ENCODE measurements at regions not wholly inside any gene's neighbourhood (a gene's known extent, or its start where the extent isn't known, plus 50 kb on each side); places are given as distances from the start of the nearest gene placed in this dataset.
"Not testable (repeated sequence)": the region's sequence is repeated elsewhere in the genome, so short reads cannot be mapped to it uniquely, and the experiment has no call there.

- not testable (repeated sequence) for H3K27ac ChIP-seq; DNase-seq (ENCODE audit: low read depth in 1 of 2, low spot score in 2 of 2); H3K9me3 ChIP-seq (replicated peaks); H3K4me1 ChIP-seq (replicated peaks); H3K4me3 ChIP-seq; H3K27me3 ChIP-seq (replicated peaks); H3K36me3 ChIP-seq
These were observed 111.6 kb upstream of the TPTE start for GRCh38 chr21:10409786-10410185.

GRCh38 chr21:10410354-10410929 lies 110.9 kb upstream of the TPTE start:
- not testable (repeated sequence) for H3K4me3 ChIP-seq; H3K9me3 ChIP-seq (replicated peaks); H3K27me3 ChIP-seq (replicated peaks); H3K4me1 ChIP-seq (replicated peaks); DNase-seq (ENCODE audit: low read depth in 1 of 2, low spot score in 2 of 2); H3K36me3 ChIP-seq; H3K27ac ChIP-seq

- H3K4me3 ChIP-seq; DNase-seq (ENCODE audit: low read depth in 1 of 2, low spot score in 2 of 2); H3K4me1 ChIP-seq (replicated peaks); H3K9me3 ChIP-seq (replicated peaks); H3K27me3 ChIP-seq (replicated peaks); H3K27ac ChIP-seq; H3K36me3 ChIP-seq: not testable (repeated sequence)
These were observed 109.4 kb upstream of the TPTE start for GRCh38 chr21:10411776-10412526.

- not testable (repeated sequence) for H3K4me1 ChIP-seq (replicated peaks); H3K4me3 ChIP-seq; H3K9me3 ChIP-seq (replicated peaks); DNase-seq (ENCODE audit: low read depth in 1 of 2, low spot score in 2 of 2); H3K36me3 ChIP-seq; H3K27ac ChIP-seq; H3K27me3 ChIP-seq (replicated peaks)
These were observed 108.5 kb upstream of the TPTE start for GRCh38 chr21:10412928-10413246.

GRCh38 chr21:10413247-10414120 lies 107.9 kb upstream of the TPTE start:
- H3K9me3 ChIP-seq (replicated peaks); H3K4me3 ChIP-seq; H3K36me3 ChIP-seq; H3K27ac ChIP-seq; H3K4me1 ChIP-seq (replicated peaks); DNase-seq (ENCODE audit: low read depth in 1 of 2, low spot score in 2 of 2); H3K27me3 ChIP-seq (replicated peaks): not testable (repeated sequence)

- not testable (repeated sequence) for H3K4me3 ChIP-seq; H3K27ac ChIP-seq; DNase-seq (ENCODE audit: low read depth in 1 of 2, low spot score in 2 of 2); H3K36me3 ChIP-seq; H3K9me3 ChIP-seq (replicated peaks); H3K4me1 ChIP-seq (replicated peaks); H3K27me3 ChIP-seq (replicated peaks)
These were observed 107.1 kb upstream of the TPTE start for GRCh38 chr21:10414121-10414924.

- H3K9me3 ChIP-seq (replicated peaks); H3K36me3 ChIP-seq; H3K4me3 ChIP-seq; DNase-seq (ENCODE audit: low read depth in 1 of 2, low spot score in 2 of 2); H3K27ac ChIP-seq; H3K4me1 ChIP-seq (replicated peaks); H3K27me3 ChIP-seq (replicated peaks): not testable (repeated sequence)
These were observed 106.5 kb upstream of the TPTE start for GRCh38 chr21:10414925-10415254.

GRCh38 chr21:10415456-10415855 lies 105.9 kb upstream of the TPTE start:
- H3K36me3 ChIP-seq; H3K27me3 ChIP-seq (replicated peaks); DNase-seq (ENCODE audit: low read depth in 1 of 2, low spot score in 2 of 2); H3K27ac ChIP-seq; H3K4me1 ChIP-seq (replicated peaks); H3K4me3 ChIP-seq; H3K9me3 ChIP-seq (replicated peaks): not testable (repeated sequence)

GRCh38 chr21:10415859-10416258 lies 105.5 kb upstream of the TPTE start:
- not testable (repeated sequence) for H3K4me1 ChIP-seq (replicated peaks); DNase-seq (ENCODE audit: low read depth in 1 of 2, low spot score in 2 of 2); H3K27me3 ChIP-seq (replicated peaks); H3K4me3 ChIP-seq; H3K36me3 ChIP-seq; H3K27ac ChIP-seq; H3K9me3 ChIP-seq (replicated peaks)

- H3K4me3 ChIP-seq; H3K36me3 ChIP-seq; H3K27me3 ChIP-seq (replicated peaks); H3K9me3 ChIP-seq (replicated peaks); H3K27ac ChIP-seq; DNase-seq (ENCODE audit: low read depth in 1 of 2, low spot score in 2 of 2); H3K4me1 ChIP-seq (replicated peaks): not testable (repeated sequence)
These were observed 104.5 kb upstream of the TPTE start for GRCh38 chr21:10416691-10417447.

GRCh38 chr21:10417551-10418002 lies 103.8 kb upstream of the TPTE start:
- not testable (repeated sequence) for DNase-seq (ENCODE audit: low read depth in 1 of 2, low spot score in 2 of 2); H3K4me3 ChIP-seq; H3K27me3 ChIP-seq (replicated peaks); H3K9me3 ChIP-seq (replicated peaks); H3K36me3 ChIP-seq; H3K4me1 ChIP-seq (replicated peaks); H3K27ac ChIP-seq

- not testable (repeated sequence) for H3K9me3 ChIP-seq (replicated peaks); H3K27ac ChIP-seq; DNase-seq (ENCODE audit: low read depth in 1 of 2, low spot score in 2 of 2); H3K36me3 ChIP-seq; H3K4me1 ChIP-seq (replicated peaks); H3K4me3 ChIP-seq; H3K27me3 ChIP-seq (replicated peaks)
These were observed 102.9 kb upstream of the TPTE start for GRCh38 chr21:10418250-10419048.

GRCh38 chr21:10421199-10421598 lies 100.2 kb upstream of the TPTE start:
- DNase-seq (ENCODE audit: low read depth in 1 of 2, low spot score in 2 of 2); H3K4me1 ChIP-seq (replicated peaks); H3K27ac ChIP-seq; H3K9me3 ChIP-seq (replicated peaks); H3K27me3 ChIP-seq (replicated peaks); H3K4me3 ChIP-seq; H3K36me3 ChIP-seq: not testable (repeated sequence)
